ENCODE measurements at regions not wholly inside any gene's neighbourhood (a gene's known extent, or its start where the extent isn't known, plus 50 kb on each side); places are given as distances from the start of the nearest gene placed in this dataset.

DNA sequence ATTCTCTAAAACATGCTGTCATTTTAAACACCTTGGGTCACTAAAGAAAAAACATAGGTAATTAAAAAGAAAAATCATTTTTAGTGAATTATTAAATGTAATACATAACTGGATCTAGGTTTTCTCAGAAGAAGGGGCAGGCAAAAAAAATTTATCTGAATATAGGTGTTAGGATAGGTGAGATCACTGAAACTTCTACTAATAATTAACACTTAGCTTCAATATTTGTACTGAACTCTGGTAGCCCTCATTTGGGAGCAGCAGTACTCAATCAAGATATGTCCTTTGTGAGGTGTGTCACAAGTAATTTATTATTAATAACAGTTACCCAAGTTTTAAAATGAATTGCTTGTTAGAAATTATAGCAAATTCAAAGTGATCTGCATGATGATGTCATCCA is 103.6 kb downstream of the ATP23 start:
- H3K36me3 ChIP-seq (ENCODE audit: insufficient read depth in 1 of 2, low read depth in 1 of 2), result no peaks in the 10 kb centered on the region
- ATAC-seq, result no peak
- H3K4me3 ChIP-seq, result no peak overlapping the region
- TF ChIP-seq, protein P1, sequence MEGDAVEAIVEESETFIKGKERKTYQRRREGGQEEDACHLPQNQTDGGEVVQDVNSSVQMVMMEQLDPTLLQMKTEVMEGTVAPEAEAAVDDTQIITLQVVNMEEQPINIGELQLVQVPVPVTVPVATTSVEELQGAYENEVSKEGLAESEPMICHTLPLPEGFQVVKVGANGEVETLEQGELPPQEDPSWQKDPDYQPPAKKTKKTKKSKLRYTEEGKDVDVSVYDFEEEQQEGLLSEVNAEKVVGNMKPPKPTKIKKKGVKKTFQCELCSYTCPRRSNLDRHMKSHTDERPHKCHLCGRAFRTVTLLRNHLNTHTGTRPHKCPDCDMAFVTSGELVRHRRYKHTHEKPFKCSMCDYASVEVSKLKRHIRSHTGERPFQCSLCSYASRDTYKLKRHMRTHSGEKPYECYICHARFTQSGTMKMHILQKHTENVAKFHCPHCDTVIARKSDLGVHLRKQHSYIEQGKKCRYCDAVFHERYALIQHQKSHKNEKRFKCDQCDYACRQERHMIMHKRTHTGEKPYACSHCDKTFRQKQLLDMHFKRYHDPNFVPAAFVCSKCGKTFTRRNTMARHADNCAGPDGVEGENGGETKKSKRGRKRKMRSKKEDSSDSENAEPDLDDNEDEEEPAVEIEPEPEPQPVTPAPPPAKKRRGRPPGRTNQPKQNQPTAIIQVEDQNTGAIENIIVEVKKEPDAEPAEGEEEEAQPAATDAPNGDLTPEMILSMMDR (IDR thresholded peaks at IDR 0.05), result no peak
- intact Hi-C loops (cut with DNase I), result no loop called here
- DNase-seq, result no peak
- H3K27ac ChIP-seq, result no peak overlapping the region
- H3K4me1 ChIP-seq, result no peaks in the 10 kb centered on the region
- H3K9me3 ChIP-seq, result no peaks in the 10 kb centered on the region
- no peaks in the 10 kb centered on the region for H3K27me3 ChIP-seq (ENCODE audit: insufficient read depth in 3 of 3, low read length in 2 of 3)

DNA sequence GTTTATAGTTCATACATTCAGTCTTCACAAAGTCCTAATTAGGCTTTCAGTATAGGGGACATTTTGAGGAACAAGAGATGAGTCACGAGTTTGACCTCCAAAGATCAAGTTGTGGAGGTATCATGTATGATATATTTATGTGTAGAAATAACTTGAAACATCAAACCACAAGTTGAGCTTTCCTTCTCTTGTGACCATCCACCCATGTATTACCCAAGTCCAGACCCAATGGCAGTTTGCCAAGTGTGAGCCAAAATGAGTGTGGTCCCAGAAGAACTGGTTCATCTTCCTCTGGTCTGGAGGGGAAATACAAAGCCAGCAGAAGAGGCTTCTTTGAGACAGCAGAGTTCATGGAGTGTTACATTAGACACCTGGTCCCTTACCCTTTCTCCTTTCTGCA is 104.9 kb downstream of the ATP23 start:
- ATAC-seq (no peak), DNase-seq (no peak)
- no peaks in the 10 kb centered on the region for H3K9me3 ChIP-seq
- no peaks in the 10 kb centered on the region for H3K36me3 ChIP-seq (ENCODE audit: insufficient read depth in 1 of 2, low read depth in 1 of 2)
- H3K27ac ChIP-seq, result no peak overlapping the region
- no peaks in the 10 kb centered on the region for H3K4me1 ChIP-seq
- intact Hi-C loops (cut with DNase I), result no loop called here
- TF ChIP-seq, protein P1 (IDR thresholded peaks at IDR 0.05), result no peak
- no peaks in the 10 kb centered on the region for H3K27me3 ChIP-seq (ENCODE audit: insufficient read depth in 3 of 3, low read length in 2 of 3)
- WGBS, 3 donors, result 70 to 86% (median 77%) methylated on average over 1 of the region's 1 CpG
- no peak overlapping the region for H3K4me3 ChIP-seq

DNA sequence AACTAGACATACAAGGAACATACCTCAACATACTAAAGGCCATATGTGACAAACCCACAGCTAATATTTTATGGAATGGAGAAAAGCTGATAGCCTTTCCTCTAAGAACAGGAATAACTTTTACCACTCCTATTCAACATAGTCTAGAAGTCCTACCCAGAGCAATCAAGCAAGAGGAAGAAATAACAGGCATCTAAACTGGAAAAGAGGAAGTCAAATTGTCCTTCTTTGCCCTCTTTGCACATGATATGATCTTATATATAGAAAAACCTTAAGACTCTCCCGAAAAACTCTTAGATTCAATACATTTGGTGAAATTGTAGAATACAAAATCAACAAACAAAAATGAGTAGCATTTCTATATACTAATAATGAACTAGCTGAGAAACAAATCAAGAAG is 110.0 kb downstream of the ATP23 start:
- Histone ChIP-seq H3K9me3 (no peaks in the 10 kb centered on the region), H3K27ac (no peak overlapping the region), H3K36me3 (ENCODE audit: insufficient read depth in 1 of 2, low read depth in 1 of 2) (no peaks in the 10 kb centered on the region), H3K27me3 (ENCODE audit: insufficient read depth in 3 of 3, low read length in 2 of 3) (no peaks in the 10 kb centered on the region), H3K4me1 (no peaks in the 10 kb centered on the region), H3K4me3 (no peak overlapping the region)
- intact Hi-C loops (cut with DNase I), result no loop called here
- DNase-seq (no peak), ATAC-seq (no peak)
- TF ChIP-seq, protein P1 (IDR thresholded peaks at IDR 0.05), result no peak
- 0 to 82% (median 0%) methylated on average over 1 of the region's 1 CpG for WGBS, 3 donors

DNA sequence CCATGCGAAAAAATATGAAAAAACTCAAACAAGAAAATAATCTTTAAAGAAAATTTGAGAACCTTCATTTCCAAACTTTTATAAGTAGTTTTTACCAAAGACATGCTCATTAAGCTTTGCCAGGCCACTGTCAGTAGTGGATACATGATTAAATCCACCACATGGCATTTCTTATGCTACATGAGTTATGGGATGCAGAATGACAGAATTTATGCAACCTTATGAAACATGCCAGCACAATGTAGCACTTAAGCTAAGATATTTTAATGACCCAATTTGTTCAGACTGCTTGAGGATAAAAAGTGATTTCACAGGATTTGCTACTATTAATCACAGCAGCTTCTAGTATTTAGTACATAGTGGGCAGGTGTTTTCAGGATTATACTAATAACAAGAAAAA is 123.3 kb downstream of the ATP23 start:
- intact Hi-C loops (cut with DNase I), result no loop called here
- H3K4me1 ChIP-seq, result peaks cover under 1% of the 10 kb centered on the region
- no peak overlapping the region for H3K4me3 ChIP-seq
- H3K9me3 ChIP-seq, result no peaks in the 10 kb centered on the region
- 87 to 95% (median 92%) methylated on average over 1 of the region's 1 CpG for WGBS, 3 donors
- no peak overlapping the region for H3K27ac ChIP-seq
- no peaks in the 10 kb centered on the region for H3K36me3 ChIP-seq (ENCODE audit: insufficient read depth in 1 of 2, low read depth in 1 of 2)
- DNase-seq (no peak), ATAC-seq (no peak)
- no peaks in the 10 kb centered on the region for H3K27me3 ChIP-seq (ENCODE audit: insufficient read depth in 3 of 3, low read length in 2 of 3)
- TF ChIP-seq, protein P1 (IDR thresholded peaks at IDR 0.05), result no peak

DNA sequence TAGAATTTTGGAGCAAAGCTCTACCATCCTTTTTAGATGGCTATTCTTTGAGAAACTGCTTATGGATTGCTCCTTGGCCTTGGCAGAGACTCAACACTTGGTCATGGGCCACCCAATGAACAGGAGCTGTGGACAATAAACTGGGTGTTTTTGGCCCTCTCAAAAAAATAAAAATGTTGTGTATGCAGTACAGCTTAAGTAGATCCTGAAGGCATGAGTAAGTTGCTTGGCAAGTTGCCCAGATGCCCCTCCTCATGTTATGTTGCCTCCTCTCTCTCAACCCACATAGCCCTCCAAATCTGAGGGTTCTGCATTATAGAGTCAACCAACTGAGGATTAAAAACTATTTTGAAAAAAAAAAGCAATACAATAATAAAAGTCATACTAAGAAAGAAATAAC is 124.9 kb downstream of the ATP23 start:
- DNase-seq, result no peak
- no peak overlapping the region for H3K4me3 ChIP-seq
- TF ChIP-seq, protein P1 (IDR thresholded peaks at IDR 0.05), result no peak
- peaks cover 9% of the 10 kb centered on the region for H3K4me1 ChIP-seq
- H3K36me3 ChIP-seq (ENCODE audit: insufficient read depth in 1 of 2, low read depth in 1 of 2), result no peaks in the 10 kb centered on the region
- H3K27me3 ChIP-seq (ENCODE audit: insufficient read depth in 3 of 3, low read length in 2 of 3), result no peaks in the 10 kb centered on the region
- H3K9me3 ChIP-seq, result no peaks in the 10 kb centered on the region
- no peak for ATAC-seq
- no peak overlapping the region for H3K27ac ChIP-seq
- intact Hi-C loops (cut with DNase I), result no loop called here
